ENCODE measurements at regions not wholly inside any gene's neighbourhood (a gene's known extent, or its start where the extent isn't known, plus 50 kb on each side); places are given as distances from the start of the nearest gene placed in this dataset.

GRCh38 chr19:31718032-31718431, 368.8 kb upstream of the TSHZ3 start:
- no peak for DNase-seq

DNA sequence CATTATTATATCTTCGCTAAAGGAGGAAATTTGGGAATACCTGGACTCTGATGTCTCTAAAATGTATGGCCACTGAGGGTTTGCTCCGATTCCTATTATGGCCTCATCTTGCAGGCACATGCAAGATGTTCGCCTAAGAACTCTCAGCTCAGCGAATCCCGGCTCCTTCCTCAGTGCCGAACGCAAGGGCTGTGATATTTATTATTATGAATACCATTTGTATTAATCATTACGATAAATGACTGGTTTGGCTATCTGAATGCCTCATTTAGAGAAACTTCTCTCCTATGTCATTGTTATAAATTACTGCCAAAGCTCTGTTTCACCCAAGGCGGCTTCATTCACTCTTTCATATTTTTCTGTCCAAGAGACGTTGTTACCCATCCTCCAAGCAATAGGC, 369.7 kb upstream of the TSHZ3 start:
- no peak for DNase-seq

DNA sequence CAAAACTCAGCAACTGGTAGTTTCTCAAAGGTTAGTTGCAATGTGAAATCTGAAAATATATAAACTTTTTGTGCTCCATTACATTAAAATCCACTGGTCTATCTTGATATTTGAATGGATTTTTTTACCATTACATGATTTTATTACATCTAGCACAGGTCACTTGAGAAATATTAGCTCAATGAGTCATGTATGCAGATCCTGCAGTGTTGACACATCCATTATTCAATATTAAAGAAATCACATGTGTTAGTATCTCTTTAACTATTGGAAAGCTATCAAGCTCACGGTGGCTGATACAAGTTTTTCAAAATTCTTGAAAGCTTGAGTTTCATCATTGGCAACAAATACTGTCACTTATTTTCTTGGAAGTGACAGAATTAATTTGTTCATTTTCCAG, 373.9 kb upstream of the TSHZ3 start:
- DNase-seq: no peak

DNA sequence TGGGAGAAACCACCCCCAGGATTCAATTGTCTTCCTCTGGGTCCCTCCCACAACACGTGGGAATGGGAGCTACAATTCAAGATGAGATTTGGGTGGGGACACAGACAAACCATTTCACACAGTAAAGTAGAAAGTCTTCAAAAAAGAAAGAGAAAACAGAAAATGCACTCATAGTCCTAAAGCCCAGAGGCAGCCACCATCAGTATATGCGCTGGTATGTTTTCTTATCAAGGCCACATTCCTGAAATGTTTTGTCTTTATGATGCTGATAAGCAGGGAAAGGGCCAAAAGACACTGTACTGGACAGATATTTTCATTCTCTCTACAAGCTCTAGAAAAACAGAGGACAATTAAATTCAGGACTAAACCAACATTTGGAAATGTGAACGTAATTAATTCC, 375.8 kb upstream of the TSHZ3 start:
- no peak for DNase-seq

- DNase-seq: no peak
Observed at GRCh38 chr19:31727536-31727935, 378.3 kb upstream of the TSHZ3 start.

- DNase-seq: no peak
Observed at GRCh38 chr19:31730270-31730669, 381.0 kb upstream of the TSHZ3 start.

DNA sequence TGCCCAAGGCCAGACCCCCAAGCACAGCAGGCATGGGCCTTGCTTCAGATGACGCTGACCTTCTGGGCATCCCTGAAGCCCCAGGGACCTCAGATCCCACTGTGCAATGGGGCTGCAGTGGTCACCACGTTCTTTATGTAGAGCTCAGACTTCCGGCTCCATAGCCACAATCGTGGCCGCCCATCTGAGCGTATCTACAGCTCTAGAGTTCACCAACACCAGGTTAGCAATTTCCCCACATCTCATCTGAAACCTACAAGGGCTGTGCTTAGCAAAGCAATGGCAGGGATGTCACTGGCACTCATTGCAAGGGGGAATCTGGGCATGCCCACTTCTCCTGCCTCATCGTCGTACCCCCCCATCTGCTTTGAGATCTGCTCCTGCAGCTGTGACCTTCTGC, 384.4 kb upstream of the TSHZ3 start:
- DNase-seq: no peak

DNA sequence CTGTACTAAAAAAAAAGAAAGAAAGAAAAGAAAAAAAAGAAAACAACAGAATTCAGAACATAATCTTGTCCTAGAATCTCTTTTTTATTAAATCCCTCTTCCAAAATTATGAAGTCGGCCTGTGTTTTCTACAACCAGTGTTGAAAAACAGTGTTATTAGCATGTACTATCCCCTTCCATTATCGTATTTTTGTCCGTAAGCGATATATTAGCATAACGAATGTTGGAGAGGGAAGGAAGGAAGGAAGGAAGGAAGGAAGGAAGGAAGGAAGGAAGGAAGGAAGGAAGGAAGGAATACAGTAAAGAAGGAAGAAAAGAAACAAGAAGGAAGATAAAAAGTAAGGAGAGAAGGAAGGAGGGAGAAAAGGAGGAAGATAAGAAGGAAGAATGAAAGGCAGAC, 393.0 kb upstream of the TSHZ3 start:
- no peak for DNase-seq

DNA sequence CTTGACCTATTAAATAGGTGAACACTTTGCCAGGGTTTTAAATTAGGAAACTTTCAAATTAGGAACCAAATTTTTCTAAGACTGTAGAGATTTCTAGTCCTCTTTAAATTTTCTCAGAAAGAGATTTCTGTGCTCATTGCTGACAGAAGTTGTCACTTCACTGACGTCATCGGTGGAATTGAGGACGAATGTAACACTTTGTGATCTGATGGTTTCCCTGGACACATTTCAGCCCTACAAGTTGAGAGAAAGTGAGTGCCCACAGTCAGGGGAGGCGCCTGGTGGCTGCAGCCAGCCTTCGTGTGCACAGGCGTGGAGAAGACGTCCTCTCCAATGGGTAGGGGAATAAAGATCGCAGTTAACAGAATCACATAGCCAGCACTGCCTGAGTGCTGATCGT, 396.5 kb upstream of the TSHZ3 start:
- no peak for DNase-seq

DNA sequence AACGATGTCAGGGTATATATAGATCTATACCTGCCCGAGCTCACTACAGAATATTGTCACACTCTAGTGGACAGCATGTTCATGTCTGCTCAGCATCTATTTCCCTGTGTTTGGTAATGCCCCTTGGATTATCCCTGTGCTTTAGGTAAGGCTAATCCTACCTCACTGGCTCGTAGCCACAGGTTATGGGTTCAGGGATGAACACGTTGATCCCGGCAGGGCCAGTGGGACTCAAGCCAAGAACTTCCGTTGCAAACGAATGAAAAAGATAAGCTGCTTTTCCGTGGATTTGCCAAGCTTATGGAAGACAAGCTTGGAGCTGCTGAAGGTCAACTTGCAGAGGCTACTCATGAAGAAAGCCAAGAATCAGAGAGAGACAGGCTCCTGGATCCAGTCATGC, 400.0 kb upstream of the TSHZ3 start:
- no peak for DNase-seq

GRCh38 chr19:31759359-31759758, 410.1 kb upstream of the TSHZ3 start:
- DNase-seq: no peak

DNA sequence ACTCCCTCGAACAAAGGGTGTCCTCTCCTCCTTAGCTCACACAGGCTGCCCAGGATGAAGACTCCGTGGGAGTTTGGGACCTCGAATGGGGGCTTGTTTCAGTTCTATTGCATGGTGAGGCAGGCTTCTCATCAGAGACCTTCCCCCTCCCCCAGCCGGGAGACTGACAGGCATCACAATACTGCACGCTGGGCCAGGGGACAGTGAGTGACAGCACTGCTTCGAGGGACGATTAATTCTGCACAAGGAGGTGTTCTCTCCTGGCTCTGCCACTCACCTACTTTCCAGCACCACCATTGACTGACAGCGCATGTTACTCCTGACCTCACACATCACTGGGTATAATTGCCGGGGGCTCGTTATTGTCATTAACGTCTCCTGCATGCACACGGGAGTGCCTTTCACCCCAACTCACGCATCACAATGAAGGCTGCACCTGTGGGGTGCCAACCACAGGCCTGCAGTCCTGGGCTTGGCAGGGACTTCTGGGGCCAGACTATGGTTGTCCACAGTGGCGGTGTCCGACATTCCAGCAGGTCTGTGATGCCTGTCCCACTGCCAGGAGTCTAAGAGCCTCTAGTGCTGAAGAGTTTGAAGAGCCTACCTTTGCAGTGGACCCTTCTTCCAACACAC, 412.2 kb upstream of the TSHZ3 start:
- no peak for DNase-seq

- DNase-seq: no peak
Observed at GRCh38 chr19:31770223-31770622, 421.0 kb upstream of the TSHZ3 start.

- DNase-seq: no peak
Observed at GRCh38 chr19:31772915-31773314, 423.7 kb upstream of the TSHZ3 start.

DNA sequence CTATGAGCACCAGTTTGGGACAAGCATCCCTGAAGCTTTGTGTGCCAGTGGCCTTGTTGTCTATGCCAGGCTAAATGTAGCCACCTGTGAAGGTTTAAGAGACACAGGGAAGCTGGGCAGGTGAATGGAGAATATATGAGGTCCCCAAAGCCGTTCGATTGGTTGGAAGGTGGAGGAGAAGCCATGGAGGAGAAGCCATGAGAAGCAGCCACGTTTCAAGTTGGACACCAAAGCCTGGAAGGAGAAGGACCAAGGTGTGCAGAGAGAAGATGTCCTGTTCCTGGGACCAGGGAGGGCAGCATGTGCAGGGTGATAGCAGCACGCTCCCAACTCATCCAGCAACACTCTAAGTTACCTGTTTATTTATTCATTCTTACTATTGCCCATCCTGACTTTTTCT, 432.3 kb upstream of the TSHZ3 start:
- no peak for DNase-seq

- no peak for DNase-seq
Observed at GRCh38 chr19:31783592-31783991, 434.4 kb upstream of the TSHZ3 start.

DNA sequence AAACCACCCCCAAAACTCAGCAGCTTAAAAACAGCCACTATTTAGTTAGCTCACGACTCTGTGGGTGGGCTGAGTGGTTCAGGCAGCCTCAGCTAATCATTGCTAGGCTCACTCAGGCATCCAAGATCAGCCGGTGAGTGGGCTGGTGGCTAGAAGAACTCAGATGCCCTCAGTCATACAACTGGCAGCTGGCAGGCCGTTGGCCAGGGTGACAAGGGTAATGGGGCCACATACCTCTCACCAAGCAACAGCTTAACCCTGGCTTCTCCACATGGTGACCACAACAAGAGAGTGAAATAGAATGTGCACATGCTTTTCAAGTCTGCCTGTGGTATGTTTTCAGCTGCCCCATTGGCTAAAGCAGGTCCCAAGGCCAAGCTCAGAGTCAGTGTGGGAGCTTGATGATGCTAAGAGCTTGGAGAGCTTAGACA, 435.4 kb upstream of the TSHZ3 start:
- DNase-seq: no peak

DNA sequence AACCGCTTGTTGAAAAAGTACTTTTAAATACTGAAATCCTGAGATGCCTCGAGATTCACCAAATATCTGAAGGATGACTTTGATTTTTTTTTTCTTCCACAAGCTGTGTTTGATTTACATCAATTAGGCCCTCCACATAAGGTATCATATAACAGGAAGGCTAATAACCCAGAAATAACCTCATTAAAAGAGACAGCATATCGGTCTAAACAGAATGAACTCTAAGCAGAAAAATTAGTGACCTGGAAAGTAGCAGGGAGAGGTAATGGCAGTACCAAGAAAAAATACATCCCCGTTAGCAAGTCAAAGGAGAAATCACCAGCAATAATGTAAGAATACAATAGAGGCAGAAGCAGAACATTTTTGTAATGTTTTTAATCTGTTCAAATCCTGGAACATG, 452.4 kb upstream of the TSHZ3 start:
- DNase-seq: no peak

DNA sequence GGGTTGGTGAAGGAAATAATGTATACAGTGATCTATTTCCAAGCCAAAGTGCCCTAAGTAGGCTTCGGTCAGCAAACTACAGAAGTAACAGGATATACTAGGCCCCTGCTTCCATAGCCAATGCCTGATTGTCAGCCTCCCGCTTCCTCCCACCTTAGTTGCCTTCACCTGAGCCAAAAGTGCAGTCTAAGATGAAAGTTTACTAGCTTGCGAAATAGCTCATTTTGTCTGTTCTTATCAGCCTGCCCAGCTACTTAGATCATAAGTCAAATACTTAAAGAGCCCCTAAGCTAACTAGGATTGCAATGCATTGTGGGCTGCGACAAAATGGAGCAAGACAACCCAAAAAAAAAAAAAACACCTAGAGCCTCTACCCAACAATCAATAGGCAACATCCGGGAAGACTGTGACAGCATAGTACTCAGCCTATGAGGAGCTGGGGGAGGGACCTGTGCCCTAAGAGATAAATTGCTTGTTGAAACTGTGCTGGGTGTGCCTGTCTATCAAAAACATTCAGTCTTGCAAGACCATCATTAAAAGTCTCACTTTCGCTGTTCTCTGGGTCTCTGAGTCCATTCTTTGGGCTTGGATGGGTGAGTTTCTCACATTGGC, 454.7 kb upstream of the TSHZ3 start:
- no peak for DNase-seq

- DNase-seq: no peak
Observed at GRCh38 chr19:31804668-31805067, 455.4 kb upstream of the TSHZ3 start.

DNA sequence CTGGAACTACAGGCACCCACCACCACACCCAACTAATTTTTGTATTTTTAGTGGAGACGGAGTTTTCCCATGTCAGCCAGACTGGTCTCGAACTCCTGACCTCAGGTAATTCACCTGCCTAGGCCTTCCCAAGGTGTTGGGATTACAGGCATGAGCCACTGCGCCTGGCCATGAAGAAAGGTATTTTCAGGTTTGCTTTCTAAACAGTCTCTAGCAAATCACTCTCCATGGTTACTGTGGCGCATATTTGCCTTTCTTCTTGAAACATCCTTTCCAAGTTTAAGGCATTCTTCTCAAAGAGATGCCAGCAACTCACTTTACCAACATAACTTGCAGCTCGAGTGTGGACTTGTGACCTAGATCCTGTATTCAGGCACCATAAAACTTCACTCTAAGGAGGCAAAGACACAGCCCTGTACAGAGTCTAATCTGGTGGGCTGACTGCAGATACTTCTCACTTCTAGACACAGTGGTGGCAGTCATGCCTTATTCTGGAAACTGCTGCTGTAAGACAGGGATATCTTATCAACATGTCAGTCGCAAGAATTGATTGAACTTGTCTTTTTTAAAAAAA, 461.4 kb upstream of the TSHZ3 start:
- DNase-seq: no peak

DNA sequence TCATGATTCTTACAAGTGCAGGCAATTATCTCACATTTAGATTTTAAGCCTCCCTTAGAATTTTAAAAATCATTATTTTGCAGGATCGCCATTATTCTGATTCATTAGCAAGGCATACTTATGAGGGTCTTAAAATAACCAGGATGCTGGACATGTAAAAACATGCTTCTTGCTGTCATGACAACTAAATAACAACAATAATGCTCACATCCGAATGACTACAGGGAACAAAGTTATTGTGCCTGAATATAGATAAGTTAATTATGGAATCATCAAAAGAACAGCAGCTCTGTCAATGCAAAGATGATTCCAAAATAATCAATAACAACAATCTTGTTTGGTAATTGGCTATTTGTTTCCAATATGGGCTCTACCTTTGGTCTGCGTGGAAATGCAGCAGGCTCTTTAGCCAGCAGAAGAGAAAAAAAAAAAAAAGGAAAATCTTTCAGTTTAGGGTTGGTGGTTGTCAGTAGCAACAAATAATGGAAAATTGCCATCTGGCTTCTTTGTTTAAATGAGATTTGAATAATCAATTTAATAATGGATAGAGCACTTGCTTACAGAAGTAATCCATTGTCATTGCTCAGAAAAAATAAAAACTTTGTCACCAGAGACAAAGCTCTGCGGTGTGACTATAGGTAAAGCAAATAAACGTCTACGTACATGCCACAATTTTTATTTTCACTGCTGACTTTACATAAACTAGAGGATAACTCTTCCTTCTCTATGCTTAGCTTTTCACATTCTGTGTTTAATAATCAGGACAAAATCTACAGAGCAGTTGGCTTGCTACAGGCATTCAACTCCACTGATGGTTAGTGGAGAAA, 468.9 kb upstream of the TSHZ3 start:
- DNase-seq: no peak

DNA sequence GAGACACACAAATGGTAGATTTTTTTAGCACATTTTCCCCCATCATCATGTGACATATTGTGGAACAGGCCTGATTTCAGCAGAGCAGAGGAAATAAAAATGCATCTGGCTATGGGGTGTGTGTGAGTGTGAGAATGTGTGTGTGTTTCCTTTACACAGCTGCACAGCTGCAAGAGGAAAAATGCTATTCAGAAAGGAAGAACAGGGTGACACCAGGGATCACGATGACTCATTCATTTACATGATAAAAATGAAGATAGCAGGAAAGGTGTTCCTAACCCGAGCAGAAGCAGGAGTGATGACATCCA, 469.5 kb upstream of the TSHZ3 start:
- DNase-seq: no peak

- DNase-seq: no peak
Observed at GRCh38 chr19:31819837-31820236, 470.6 kb upstream of the TSHZ3 start.

All from effector CD4-positive, alpha-beta T cell (primary cell).